ENCODE measurements at regions not wholly inside any gene's neighbourhood (a gene's known extent, or its start where the extent isn't known, plus 50 kb on each side); places are given as distances from the start of the nearest gene placed in this dataset.
A peak's percentile ranks its signal among the peaks of the same experiment; 100 is the strongest.

DNA sequence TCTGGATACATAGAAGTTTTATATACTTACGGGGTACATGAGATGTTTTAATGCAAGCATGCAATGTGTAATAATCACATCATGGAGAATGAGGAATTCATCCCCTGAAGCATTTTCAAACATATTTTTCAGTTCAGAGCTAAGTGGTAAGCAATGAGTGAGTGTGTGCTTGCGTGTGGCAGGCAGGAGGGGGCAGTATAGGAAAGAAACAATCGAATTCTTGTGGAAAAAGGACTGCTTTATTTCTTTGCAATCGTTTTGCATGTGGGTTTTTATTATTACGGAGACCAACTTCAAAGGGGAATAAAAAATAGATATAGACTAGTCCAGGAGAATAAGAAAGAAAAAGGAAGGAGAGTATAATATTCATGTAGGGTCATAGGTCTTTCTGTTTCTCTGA lies 271.6 kb downstream of the CHL1 start:
- DNase-seq, result no peak
- H3K9me3 ChIP-seq, result no peaks in the 10 kb centered on the region
- intact Hi-C loops (cut with DNase I), result no loop called here
- H3K4me1 ChIP-seq, result no peaks in the 10 kb centered on the region
- H3K36me3 ChIP-seq, result no peaks in the 10 kb centered on the region
- TF ChIP-seq CTCF (IDR thresholded peaks at IDR 0.05), result peak in 2 of 6 experiments; percentile 25 to 43
- TF ChIP-seq POLR2A (IDR thresholded peaks at IDR 0.05), result no peak
- no peak overlapping the region for H3K4me3 ChIP-seq (replicated peaks in 1 of 3)
- H3K27ac ChIP-seq, result no peak overlapping the region
- WGBS, 2 donors, result 24 to 28% methylated on average over 5 of the region's 5 CpGs
- no peaks in the 10 kb centered on the region for H3K27me3 ChIP-seq

- Histone ChIP-seq H3K36me3 (no peaks in the 10 kb centered on the region), H3K4me1 (no peaks in the 10 kb centered on the region), H3K27ac (no peak overlapping the region), H3K4me3 (replicated peaks in 1 of 3) (no peak overlapping the region), H3K27me3 (no peaks in the 10 kb centered on the region), H3K9me3 (no peaks in the 10 kb centered on the region)
- TF ChIP-seq CTCF (IDR thresholded peaks at IDR 0.05), result no peak
- no peak for TF ChIP-seq POLR2A (IDR thresholded peaks at IDR 0.05)
- no peak for DNase-seq
- WGBS, 2 donors, result 70 to 75% methylated on average over 5 of the region's 5 CpGs
- intact Hi-C loops (cut with DNase I), result no loop called here
Observed at GRCh38 chr3:473033-473800, 276.7 kb downstream of the CHL1 start.

- Histone ChIP-seq H3K36me3 (no peaks in the 10 kb centered on the region), H3K4me1 (no peaks in the 10 kb centered on the region), H3K27ac (no peak overlapping the region), H3K9me3 (no peaks in the 10 kb centered on the region), H3K4me3 (replicated peaks in 1 of 3) (no peak overlapping the region), H3K27me3 (no peaks in the 10 kb centered on the region)
- 90 to 95% methylated on average over 1 of the region's 1 CpG for WGBS, 2 donors
- TF ChIP-seq POLR2A (IDR thresholded peaks at IDR 0.05), result no peak
- TF ChIP-seq CTCF (IDR thresholded peaks at IDR 0.05), result no peak
- intact Hi-C loops (cut with DNase I), result no loop called here
- DNase-seq, result no peak
Observed at GRCh38 chr3:474828-475227, 278.3 kb downstream of the CHL1 start.

GRCh38 chr3:480070-480469 lies 283.5 kb downstream of the CHL1 start:
- H3K27me3 ChIP-seq, result no peaks in the 10 kb centered on the region
- intact Hi-C loops (cut with DNase I), result no loop called here
- TF ChIP-seq CTCF (IDR thresholded peaks at IDR 0.05), result no peak
- no peak for TF ChIP-seq POLR2A (IDR thresholded peaks at IDR 0.05)
- H3K9me3 ChIP-seq, result no peaks in the 10 kb centered on the region
- 83 to 86% methylated on average over 1 of the region's 1 CpG for WGBS, 2 donors
- no peak overlapping the region for H3K4me3 ChIP-seq (replicated peaks in 1 of 3)
- H3K4me1 ChIP-seq, result peaks cover 5 to 6% of the 10 kb centered on the region in 2 donors
- H3K36me3 ChIP-seq, result no peaks in the 10 kb centered on the region
- no peak overlapping the region for H3K27ac ChIP-seq
- DNase-seq, result no peak

DNA sequence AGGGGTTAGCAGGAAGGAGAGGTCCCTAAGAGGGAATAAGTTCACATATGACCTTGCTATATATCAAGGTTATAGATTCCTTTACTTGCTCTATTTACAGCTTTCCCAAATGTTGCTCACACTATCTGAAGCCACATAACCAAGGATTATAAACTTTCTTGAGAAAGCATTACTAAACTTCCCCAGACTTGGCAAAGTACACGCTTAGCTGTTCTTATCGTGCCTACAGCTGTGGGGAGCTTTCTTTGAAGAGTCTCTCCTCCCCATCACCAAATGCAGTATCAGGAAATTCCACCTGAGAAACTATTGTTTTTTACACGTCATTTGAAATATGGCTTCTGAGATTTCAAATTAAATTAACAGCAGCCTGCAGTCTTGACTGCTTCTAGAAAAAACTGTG lies 284.5 kb downstream of the CHL1 start:
- Histone ChIP-seq H3K4me3 (replicated peaks in 1 of 3) (no peak overlapping the region), H3K4me1 (peaks cover 5 to 6% of the 10 kb centered on the region in 2 donors), H3K27me3 (no peaks in the 10 kb centered on the region), H3K27ac (no peak overlapping the region), H3K36me3 (no peaks in the 10 kb centered on the region), H3K9me3 (no peaks in the 10 kb centered on the region)
- no peak for DNase-seq
- WGBS, 2 donors, result 62 to 68% methylated on average over 3 of the region's 3 CpGs
- TF ChIP-seq POLR2A (IDR thresholded peaks at IDR 0.05) (no peak), CTCF (IDR thresholded peaks at IDR 0.05) (no peak)
- intact Hi-C loops (cut with DNase I), result no loop called here
